Suprapubic skin (tissue), 4 donors: ENCODE measurements at regions not wholly inside any gene's neighbourhood (a gene's known extent, or its start where the extent isn't known, plus 50 kb on each side); places are given as distances from the start of the nearest gene placed in this dataset.
"Not testable (repeated sequence)": the region's sequence is repeated elsewhere in the genome, so short reads cannot be mapped to it uniquely, and the experiment has no call there.

Experiments used
- EP300 ChIP-seq: sonication (generic); formaldehyde crosslinking; IDR thresholded peaks from one replicate; pipeline ENCODE4 v1.6.1; 2017; ENCODE audit warnings: antibody characterized with exemption
- POLR2A ChIP-seq, 2 donors: fragments of 450-650 bp; IDR thresholded peaks; one replicate each; pipeline ENCODE4 v1.6.1; 2017; ENCODE audit warnings: antibody characterized with exemption in 2 of 2, mild to moderate bottlenecking in 2 of 2, moderate library complexity in 2 of 2
- POLR2AphosphoS5 ChIP-seq, 3 donors: sonication (generic); formaldehyde crosslinking; IDR thresholded peaks; one replicate each; pipeline ENCODE4 v1.6.1; 2017; ENCODE audit warnings: antibody characterized with exemption in 3 of 3
- TF ChIP-seq, protein P1 (sequence below), 2 donors: fragments of 200-600 bp in 1 of 2; fragments of 450-650 bp in 1 of 2; sonication (generic) in 1 of 2; IDR thresholded peaks; one replicate each; pipeline ENCODE4 v1.5.1; 2016 to 2019; ENCODE audit warnings: antibody characterized with exemption in 2 of 2, mild to moderate bottlenecking in 1 of 2, moderate library complexity in 1 of 2

DNA sequence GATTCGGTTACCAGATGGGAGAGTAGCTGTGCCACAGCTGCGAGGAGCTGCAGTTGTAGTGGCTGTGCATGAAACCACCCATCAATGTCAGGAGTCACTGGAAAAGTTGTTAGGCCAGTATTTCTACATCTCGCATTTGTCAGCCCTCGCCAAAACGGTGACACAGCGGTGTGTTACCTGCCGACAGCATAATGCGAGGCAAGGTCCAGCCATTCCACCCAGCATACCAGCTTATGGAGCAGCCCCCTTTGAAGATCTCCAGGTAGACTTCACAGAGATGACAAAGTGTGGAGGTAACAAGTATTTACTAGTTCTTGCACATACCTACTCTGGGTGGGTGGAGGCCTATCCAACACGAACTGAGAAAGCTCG, 82.8 kb upstream of the TANC1 start:
- TF ChIP-seq, protein P1, sequence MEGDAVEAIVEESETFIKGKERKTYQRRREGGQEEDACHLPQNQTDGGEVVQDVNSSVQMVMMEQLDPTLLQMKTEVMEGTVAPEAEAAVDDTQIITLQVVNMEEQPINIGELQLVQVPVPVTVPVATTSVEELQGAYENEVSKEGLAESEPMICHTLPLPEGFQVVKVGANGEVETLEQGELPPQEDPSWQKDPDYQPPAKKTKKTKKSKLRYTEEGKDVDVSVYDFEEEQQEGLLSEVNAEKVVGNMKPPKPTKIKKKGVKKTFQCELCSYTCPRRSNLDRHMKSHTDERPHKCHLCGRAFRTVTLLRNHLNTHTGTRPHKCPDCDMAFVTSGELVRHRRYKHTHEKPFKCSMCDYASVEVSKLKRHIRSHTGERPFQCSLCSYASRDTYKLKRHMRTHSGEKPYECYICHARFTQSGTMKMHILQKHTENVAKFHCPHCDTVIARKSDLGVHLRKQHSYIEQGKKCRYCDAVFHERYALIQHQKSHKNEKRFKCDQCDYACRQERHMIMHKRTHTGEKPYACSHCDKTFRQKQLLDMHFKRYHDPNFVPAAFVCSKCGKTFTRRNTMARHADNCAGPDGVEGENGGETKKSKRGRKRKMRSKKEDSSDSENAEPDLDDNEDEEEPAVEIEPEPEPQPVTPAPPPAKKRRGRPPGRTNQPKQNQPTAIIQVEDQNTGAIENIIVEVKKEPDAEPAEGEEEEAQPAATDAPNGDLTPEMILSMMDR (IDR thresholded peaks at IDR 0.05) = not testable (repeated sequence)
- TF ChIP-seq POLR2AphosphoS5 (IDR thresholded peaks at IDR 0.05); POLR2A (IDR thresholded peaks at IDR 0.05); EP300: not testable (repeated sequence)
